PC-9 (cell line): ENCODE measurements at regions not wholly inside any gene's neighbourhood (a gene's known extent, or its start where the extent isn't known, plus 50 kb on each side); places are given as distances from the start of the nearest gene placed in this dataset.
"Not testable (repeated sequence)": the region's sequence is repeated elsewhere in the genome, so short reads cannot be mapped to it uniquely, and the experiment has no call there.

Experiments used
- BruUV-seq: library from RNA; stranded (reverse); fragments of 400-500 nt; replicated peaks from 2 replicates; lab custom pipeline; 2021; lab: Mats Ljungman, UMichigan
- CTCF ChIA-PET: fragments of 300-600 bp; sonication (Branson Sonifier 250); formaldehyde crosslinking; loops from one replicate; lab custom pipeline; 2022; ENCODE audit warnings: antibody characterized with exemption; lab: Charles Lee
- POLR2A ChIA-PET: fragments of 300-600 bp; sonication (Branson Sonifier 250); formaldehyde crosslinking; loops from one replicate; lab custom pipeline; 2022; ENCODE audit warnings: antibody characterized with exemption; ENCODE audit not compliant: unreplicated experiment; lab: Charles Lee
- DNase-seq, 2 experiments: peaks; one replicate each; pipeline versions ENCODE4 v3.0.0 to v3.0.0-alpha.2; 2015 to 2022; ENCODE audit warnings: mixed read lengths in 1 of 2
- H2AFZ ChIP-seq: fragments of 200-600 bp; sonication (generic); 2 replicates; pipeline ENCODE4 v1.8.1; 2017; ENCODE audit warnings: antibody characterized with exemption
- H3F3A ChIP-seq: fragments of 200-600 bp; sonication (generic); 2 replicates; pipeline ENCODE4 v1.8.1; 2017; ENCODE audit warnings: antibody characterized with exemption, mild to moderate bottlenecking, low read depth; ENCODE audit not compliant: insufficient read depth
- H3K27ac ChIP-seq: fragments of 200-600 bp; sonication (generic); 2 replicates; pipeline ENCODE4 v1.6.1; 2016; ENCODE audit warnings: mixed run types
- H3K27me3 ChIP-seq: fragments of 200-600 bp; sonication (generic); 2 replicates; pipeline ENCODE4 v1.6.1; 2016; ENCODE audit warnings: low read depth, mixed run types; ENCODE audit not compliant: insufficient read depth
- H3K36me3 ChIP-seq: fragments of 200-600 bp; sonication (generic); 2 replicates; pipeline ENCODE4 v1.6.1; 2016; ENCODE audit warnings: low read depth, mixed run types
- H3K4me1 ChIP-seq: fragments of 200-600 bp; sonication (generic); replicated peaks from 2 replicates; pipeline ENCODE4 v1.6.1; 2016; ENCODE audit warnings: mixed run types; ENCODE audit not compliant: insufficient read depth
- H3K4me2 ChIP-seq: fragments of 200-600 bp; sonication (generic); 2 replicates; pipeline ENCODE4 v1.6.1; 2017; ENCODE audit warnings: mixed run types
- H3K4me3 ChIP-seq: fragments of 200-600 bp; sonication (generic); 2 replicates; pipeline ENCODE4 v1.6.1; 2016; ENCODE audit warnings: mixed run types
- H3K79me2 ChIP-seq: fragments of 200-600 bp; sonication (generic); 2 replicates; pipeline ENCODE4 v1.6.1; 2017; ENCODE audit warnings: low read depth, mixed run types
- H3K9me2 ChIP-seq: fragments of 200-600 bp; sonication (generic); 2 replicates; pipeline ENCODE4 v1.8.1; 2017; ENCODE audit warnings: mild to moderate bottlenecking; ENCODE audit not compliant: insufficient read depth
- H3K9me3 ChIP-seq: fragments of 200-600 bp; sonication (generic); 2 replicates; pipeline ENCODE4 v1.8.1; 2016; ENCODE audit warnings: low read depth; ENCODE audit not compliant: insufficient read depth
- H4K20me1 ChIP-seq: fragments of 200-600 bp; sonication (generic); 2 replicates; pipeline ENCODE4 v1.8.1; 2017; ENCODE audit not compliant: insufficient read depth
- CTCF ChIP-seq: fragments of 200-600 bp; sonication (generic); conservative IDR thresholded peaks from 2 replicates; pipeline ENCODE4 v1.6.1; 2017; ENCODE audit warnings: mixed run types, antibody characterized with exemption, mild to moderate bottlenecking, moderate library complexity
- EZH2 ChIP-seq: fragments of 200-600 bp; sonication (generic); IDR thresholded peaks from 2 replicates; pipeline ENCODE4 v1.8.0; 2017; ENCODE audit warnings: antibody characterized with exemption, low read depth
- intact Hi-C: fragments of 100-400 bp; cut with micrococcal nuclease; formaldehyde crosslinking; loops from one replicate; pipeline ENCODE4 v1.10.0; 2022; ENCODE audit not compliant: unreplicated experiment

- no peak overlapping the region for H2AFZ ChIP-seq
- no TSS peak for BruUV-seq
- no peak for DNase-seq
- no peaks in the 10 kb centered on the region for H3K4me1 ChIP-seq
- no peak overlapping the region for H3K27ac ChIP-seq
- no peaks in the 10 kb centered on the region for H3K9me2 ChIP-seq
- H3K79me2 ChIP-seq = no peaks in the 10 kb centered on the region
- no peak overlapping the region for H3K4me2 ChIP-seq
- CTCF ChIA-PET = no interaction called here
- POLR2A ChIA-PET = no interaction called here
- H3K36me3 ChIP-seq = no peaks in the 10 kb centered on the region
- intact Hi-C loops = no loop called here
- H4K20me1 ChIP-seq = no peaks in the 10 kb centered on the region
- no peaks in the 10 kb centered on the region for H3K9me3 ChIP-seq
- H3K4me3 ChIP-seq = no peak overlapping the region
- TF ChIP-seq CTCF (no peak), EZH2 (no peak)
- H3F3A ChIP-seq = no peaks in the 10 kb centered on the region
- peaks cover 8% of the 10 kb centered on the region; the same call in 1 of the 2 replicates for H3K27me3 ChIP-seq
Observed at GRCh38 chr16:25563700-25564099, 128.1 kb upstream of the HS3ST4 start.

GRCh38 chr16:25561723-25562122 is 130.0 kb upstream of the HS3ST4 start:
- H3K36me3 ChIP-seq, H4K20me1 ChIP-seq, H3K27me3 ChIP-seq, H3K79me2 ChIP-seq, BruUV-seq, CTCF ChIA-PET, H3K4me3 ChIP-seq, H3F3A ChIP-seq, H3K9me2 ChIP-seq, H2AFZ ChIP-seq, intact Hi-C loops, H3K4me2 ChIP-seq, POLR2A ChIA-PET, H3K4me1 ChIP-seq, H3K27ac ChIP-seq, DNase-seq, H3K9me3 ChIP-seq: not testable (repeated sequence)

- H3F3A ChIP-seq, H3K4me2 ChIP-seq, CTCF ChIA-PET, intact Hi-C loops, POLR2A ChIA-PET, H3K4me3 ChIP-seq, H4K20me1 ChIP-seq, DNase-seq, H3K27ac ChIP-seq, H3K9me3 ChIP-seq, H2AFZ ChIP-seq, BruUV-seq, H3K79me2 ChIP-seq, H3K9me2 ChIP-seq, H3K4me1 ChIP-seq, H3K36me3 ChIP-seq: not testable (repeated sequence)
- peaks cover 20% of the 10 kb centered on the region; the same call in 1 of the 2 replicates for H3K27me3 ChIP-seq
Observed at GRCh38 chr16:25556968-25557312, 134.8 kb upstream of the HS3ST4 start.

- BruUV-seq, H2AFZ ChIP-seq, H3K4me1 ChIP-seq, CTCF ChIA-PET, H3K27ac ChIP-seq, H3K9me2 ChIP-seq, DNase-seq, H3K9me3 ChIP-seq, H3K36me3 ChIP-seq, POLR2A ChIA-PET, H3K4me3 ChIP-seq, H4K20me1 ChIP-seq, H3F3A ChIP-seq, intact Hi-C loops, H3K4me2 ChIP-seq, H3K79me2 ChIP-seq: not testable (repeated sequence)
- peaks cover 20% of the 10 kb centered on the region; the same call in 1 of the 2 replicates for H3K27me3 ChIP-seq
Observed at GRCh38 chr16:25556289-25556967, 135.3 kb upstream of the HS3ST4 start.
